ENCODE measurements at regions not wholly inside any gene's neighbourhood (a gene's known extent, or its start where the extent isn't known, plus 50 kb on each side); places are given as distances from the start of the nearest gene placed in this dataset.
"Not testable (repeated sequence)": the region's sequence is repeated elsewhere in the genome, so short reads cannot be mapped to it uniquely, and the experiment has no call there.

DNA sequence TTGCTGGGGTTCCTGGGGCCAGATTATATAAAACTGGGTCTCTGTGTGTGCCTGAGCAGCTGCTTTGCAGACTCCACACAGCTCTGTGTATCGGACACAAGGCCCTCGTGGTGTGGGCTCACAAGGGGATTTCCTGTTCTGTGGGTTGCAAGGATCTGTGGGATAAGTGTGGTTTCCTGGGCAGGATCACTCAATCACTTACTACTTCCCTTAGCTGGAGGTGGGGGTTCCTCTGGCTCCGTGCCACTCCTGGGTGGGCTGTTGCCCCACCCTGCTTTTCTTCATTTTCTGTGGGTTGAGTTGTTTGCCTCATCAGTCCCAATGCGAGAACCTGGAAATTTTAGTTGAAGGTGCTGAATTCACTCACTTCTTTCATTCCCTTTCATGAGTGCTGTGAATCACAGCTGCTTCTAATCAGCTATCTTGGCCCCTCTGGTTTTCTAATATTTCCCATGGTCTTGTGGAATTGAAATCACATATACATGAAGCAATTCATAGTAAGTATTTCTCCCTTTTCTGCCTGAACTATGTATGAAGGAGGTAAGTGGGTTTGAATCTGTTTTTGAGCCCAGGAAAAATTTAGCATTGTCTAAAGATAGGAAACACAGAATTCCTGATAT is 196.3 kb downstream of the DCDC2C start:
- DNase-seq = no peak

GRCh38 chr2:3902131-3902530 is 198.8 kb downstream of the DCDC2C start:
- no peak for DNase-seq

- no peak for DNase-seq
These were observed 200.7 kb downstream of the DCDC2C start for GRCh38 chr2:3904061-3904460.

GRCh38 chr2:3908498-3908897 is 205.1 kb downstream of the DCDC2C start:
- not testable (repeated sequence) for DNase-seq

DNA sequence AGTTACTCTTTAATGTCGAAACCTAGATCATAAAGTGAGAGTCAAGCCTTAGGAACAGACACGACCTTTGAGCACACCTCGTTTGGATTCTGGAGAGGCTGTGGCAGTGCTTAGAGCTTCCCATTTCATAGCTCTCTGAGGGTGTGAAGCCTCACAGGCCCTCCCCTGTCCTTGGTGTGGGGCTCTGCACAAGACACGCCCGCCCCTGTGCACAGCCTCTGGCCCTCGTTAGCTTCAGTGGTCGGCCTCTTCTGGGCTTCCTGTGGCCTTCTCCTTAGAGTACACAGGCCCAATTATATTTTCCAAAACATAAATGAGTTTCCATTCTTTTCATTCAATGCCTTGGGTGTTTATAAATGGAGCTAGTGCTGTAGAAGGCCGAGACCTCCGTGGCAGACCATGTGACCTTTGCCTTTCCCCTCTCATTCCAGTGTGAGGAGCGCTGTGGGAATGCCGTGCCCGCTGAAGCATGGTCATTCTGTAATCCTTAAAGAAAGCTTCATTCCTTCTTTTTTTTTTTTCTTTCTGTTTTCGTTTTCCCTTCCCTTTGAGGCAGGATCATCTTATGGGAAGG is 208.6 kb downstream of the DCDC2C start:
- DNase-seq = no peak

DNA sequence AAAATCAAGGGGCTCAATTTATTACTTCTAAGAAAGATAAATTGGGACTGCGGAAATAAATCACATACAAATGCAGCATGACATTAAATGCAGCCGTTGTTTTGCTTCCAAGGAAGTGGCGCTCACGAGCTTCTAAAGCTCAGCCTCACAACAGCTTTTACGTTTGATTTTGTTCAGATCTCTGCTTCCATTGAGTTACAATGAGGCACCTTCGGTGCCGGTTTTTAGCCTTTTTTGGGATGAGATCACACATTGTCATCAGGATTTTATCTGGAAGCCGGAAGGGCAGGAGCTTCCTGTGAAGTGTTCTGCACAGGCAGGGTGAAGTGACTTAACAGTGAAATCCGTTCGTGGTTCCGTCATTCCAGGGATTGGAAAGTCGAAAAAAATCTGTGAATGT is 209.8 kb downstream of the DCDC2C start:
- no peak for DNase-seq

- DNase-seq = no peak
These were observed 210.9 kb downstream of the DCDC2C start for GRCh38 chr2:3914241-3914640.

DNA sequence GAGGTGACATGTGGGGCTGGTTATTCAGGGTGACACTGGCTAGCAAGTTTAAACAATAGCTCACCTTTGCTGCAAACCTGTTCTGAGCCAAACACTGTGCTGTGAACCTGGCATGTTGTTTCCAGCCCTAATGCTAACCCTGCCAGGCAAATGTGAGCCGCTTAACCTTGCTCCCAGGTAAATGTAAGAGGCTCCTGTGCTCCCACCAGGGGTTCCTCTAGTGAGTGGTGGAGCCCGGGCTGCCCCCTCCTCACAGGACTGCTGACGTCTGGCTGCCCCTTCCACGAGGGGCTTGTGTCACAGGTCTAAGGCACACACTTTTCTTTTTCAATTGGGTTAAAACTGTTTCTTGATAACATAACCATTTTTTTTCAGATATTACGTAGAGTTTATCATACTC is 223.7 kb downstream of the DCDC2C start:
- no peak for DNase-seq

GRCh38 chr2:3929374-3929773 is 226.0 kb downstream of the DCDC2C start:
- DNase-seq = no peak

DNA sequence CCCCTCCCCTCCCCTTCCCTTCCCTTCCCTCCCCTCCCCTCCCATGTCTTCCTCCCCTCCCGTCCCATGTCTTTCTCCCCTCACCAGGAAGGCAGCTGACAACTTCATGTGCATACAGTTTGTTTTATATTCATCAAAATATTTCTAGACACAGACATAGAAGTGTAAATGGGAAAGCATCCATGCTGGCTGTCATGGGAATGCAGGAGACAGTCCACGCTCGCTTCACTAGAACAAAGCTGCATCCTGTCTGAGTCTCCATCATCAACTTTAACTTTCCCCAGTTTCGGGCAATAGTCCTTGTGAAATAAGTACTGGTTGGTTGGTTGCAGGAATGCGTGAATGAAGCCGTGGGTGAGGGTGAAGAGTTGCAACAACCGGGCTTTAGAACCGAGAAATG is 226.9 kb downstream of the DCDC2C start:
- DNase-seq = no peak

DNA sequence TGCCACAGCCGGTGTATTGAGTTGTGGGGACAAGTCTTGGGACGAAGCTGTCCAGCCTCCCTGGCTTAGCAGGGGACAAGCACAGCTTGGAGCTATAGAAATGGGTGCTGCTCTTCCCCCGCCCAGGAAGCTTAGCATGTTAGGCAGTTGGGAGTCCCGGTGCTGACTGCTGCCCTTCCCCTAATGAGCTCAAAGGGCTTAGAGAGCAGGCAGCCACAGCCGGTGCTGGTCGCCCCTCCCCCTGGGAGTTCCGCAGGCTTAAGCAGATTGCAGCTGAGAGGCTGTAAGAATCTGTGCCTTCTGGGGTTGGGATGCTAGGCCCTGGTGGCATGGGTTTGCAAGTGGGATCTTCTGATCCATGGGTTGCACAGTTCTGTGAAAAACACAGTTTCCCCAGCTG is 237.3 kb downstream of the DCDC2C start:
- DNase-seq = no peak

DNA sequence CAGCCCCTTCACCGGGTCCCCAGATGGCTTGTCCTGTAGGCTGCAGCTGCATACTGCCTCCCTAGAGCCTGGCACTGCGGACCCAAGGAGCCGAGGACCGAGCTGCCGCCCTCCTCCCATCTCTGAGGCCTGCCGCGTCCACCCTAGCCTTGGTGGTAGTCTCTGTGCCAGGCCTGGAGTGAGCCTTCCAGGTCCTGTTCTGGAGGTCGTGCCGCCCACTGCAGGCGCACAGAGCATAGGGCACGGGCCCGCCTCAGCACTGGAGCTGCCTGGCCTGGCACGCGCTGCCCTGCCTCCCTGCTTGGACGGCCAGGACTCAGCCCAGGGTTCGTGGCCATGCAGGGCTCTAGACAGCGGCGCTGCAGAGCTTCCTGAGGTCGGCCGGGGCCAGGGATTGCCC is 239.5 kb downstream of the DCDC2C start:
- no peak for DNase-seq

DNA sequence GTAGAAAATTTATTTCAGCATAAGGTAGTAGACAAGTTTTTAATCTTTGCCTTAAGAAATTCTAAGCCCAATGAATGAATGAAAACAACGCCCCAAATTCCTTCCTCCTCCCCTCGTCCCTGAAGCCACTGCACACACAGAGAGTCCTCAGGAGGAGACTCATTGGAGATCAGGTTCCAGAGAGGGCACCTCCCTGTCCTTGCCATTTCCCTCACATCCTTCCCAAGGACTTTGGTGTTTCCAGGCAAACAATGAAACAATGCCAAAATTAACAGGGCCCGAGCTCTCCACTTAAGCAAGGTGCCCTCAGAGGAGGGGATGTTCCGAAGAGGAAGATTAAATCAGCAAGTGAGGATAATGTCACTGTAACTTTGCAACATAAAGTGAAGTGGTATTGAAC is 240.7 kb downstream of the DCDC2C start:
- no peak for DNase-seq

DNA sequence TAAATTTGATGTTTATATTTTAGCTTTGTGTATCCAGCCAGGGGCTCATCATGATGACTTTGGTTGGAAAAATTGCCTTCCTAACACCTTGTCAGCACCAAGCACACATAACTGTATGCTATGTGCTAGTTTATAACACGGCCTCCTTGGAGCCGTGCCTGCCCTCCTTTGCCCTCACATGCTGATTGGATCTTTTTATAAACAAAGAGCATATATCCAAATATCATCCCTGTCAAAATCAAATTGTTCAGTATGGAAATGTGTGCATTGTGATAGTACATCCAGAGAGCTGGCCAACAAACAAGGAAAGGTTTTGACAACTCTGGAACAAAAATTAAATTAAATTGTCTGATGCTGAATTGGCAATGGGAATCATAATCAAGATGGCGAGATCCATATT is 241.5 kb downstream of the DCDC2C start:
- no peak for DNase-seq

DNA sequence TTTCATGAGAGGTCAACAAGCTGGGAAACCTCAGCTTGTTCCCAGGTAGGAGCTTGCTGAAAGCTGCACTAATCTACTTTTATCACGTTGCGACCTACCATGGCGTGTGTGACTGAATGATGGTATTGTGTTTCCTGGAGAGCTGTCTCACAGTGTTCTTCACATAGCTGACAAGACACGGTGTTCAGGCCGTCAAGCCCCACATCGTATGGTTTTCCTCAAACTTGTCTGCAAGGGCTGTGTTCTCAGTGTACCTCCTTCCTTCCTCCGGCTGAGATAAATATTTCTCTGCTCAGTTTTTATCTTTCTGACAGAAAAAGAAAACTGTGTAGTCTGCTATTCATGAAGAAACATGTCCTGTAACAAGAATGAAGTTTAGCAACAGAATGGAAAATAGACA is 244.8 kb downstream of the DCDC2C start:
- no peak for DNase-seq

GRCh38 chr2:3951131-3951954 is 248.0 kb downstream of the DCDC2C start:
- DNase-seq = no peak

GRCh38 chr2:3952866-3953516 is 249.6 kb downstream of the DCDC2C start:
- no peak for DNase-seq

DNA sequence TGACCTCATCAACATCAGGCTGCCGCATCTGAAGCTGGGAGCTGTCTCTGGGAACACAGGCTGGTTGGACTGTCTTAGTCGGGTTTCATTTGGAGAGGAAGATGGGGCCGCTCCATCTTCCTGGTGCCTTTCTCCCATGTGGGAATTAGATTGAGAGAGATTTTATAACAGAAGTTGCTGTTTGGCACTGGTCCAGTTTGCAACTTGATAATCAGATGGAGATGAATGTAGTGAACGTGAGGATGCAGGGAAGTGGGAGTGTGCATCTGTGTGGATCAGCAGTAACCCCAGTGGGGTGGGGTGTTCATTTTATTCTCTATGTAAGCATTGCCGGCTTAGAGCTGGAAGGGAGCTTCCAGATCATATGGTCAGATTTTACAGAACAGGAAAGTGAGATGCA is 250.9 kb downstream of the DCDC2C start:
- DNase-seq = no peak

GRCh38 chr2:3956406-3956805 is 253.0 kb downstream of the DCDC2C start:
- DNase-seq = no peak

DNA sequence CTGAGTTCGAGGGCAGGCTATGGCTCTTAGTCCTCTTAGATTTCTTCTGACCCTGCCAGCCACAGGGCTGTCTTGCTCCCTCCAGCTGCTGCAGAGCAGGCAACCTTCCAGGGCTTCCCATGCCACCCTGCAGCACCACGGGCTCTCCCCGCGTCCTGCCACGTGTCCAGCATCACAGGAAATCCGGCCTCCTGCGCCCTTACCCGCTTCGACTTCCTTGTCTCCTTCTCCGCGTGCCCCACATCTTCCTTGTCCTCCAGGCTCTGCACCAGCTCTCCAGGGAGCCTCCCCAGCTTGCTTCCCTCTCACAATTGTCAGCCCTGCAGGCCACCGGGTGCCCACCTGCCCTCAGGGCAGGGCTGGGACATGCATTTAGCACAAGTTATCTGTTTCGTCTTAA is 253.5 kb downstream of the DCDC2C start:
- no peak for DNase-seq

DNA sequence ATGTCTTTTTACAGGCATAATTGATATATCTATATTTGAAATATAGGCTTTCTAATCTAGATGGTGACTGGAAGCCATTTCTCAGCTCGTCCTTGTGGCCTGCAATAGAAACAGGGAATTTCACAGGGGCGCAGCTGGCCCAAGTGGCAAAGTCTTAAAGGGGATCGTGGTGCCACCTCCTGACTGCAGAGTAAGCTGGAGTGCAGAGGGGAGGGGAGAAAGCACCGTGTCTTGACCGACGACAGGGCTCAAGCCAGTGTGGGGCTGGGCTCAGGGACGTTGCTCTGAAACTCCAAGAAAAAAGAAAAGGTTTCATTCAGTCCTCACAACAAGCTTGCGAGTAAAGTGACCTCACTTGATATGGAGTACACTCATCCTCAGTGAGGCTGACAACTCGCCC is 255.1 kb downstream of the DCDC2C start:
- DNase-seq = no peak

DNA sequence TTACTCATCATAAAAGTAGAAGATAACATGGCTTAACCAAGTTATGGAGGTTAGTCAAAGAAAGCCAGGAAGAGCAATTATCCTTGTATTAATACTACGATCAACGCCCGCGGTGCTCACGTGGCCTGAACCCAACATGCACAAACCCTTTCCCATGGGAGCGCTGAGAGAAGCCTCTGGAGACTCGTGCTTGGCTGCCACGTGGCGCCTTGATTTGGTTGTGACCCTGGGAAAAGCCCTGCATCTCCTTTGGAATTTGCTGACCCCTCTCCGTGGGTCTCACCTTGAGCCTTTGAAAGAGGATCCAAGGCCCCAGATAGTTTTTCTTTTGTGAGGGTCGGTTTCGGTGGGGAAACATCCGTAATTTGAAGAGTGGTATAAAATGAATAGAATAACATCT is 255.6 kb downstream of the DCDC2C start:
- no peak for DNase-seq

- DNase-seq = no peak
These were observed 256.0 kb downstream of the DCDC2C start for GRCh38 chr2:3959372-3959771.

DNA sequence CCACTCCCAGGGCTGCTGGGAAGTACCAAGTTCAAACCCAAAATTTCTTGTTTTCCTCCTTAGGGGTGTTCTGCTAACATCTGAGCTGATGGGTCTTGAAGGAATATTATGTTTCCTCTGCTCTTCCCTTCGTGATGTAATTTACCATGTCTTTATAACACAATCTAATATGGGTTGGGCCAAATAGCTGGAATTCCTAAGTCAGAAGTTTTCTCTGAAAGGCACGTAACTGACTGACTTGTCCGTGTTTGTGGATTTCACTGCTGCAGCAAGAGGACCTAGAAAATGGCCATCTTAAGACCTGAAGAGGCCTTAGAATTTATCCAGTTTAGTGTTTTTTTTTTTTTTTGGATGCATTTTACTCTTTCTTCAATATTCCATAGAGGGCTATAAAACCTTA is 256.7 kb downstream of the DCDC2C start:
- DNase-seq = no peak

Data from activated effector memory CD4-positive, alpha-beta T cell treated with anti-CD3 and anti-CD28 coated beads, Interleukin-2, amount 50 U/mL, for 16 hours (primary cell).